NCI-H1694 (cell line): ENCODE measurements at regions not wholly inside any gene's neighbourhood (a gene's known extent, or its start where the extent isn't known, plus 50 kb on each side); places are given as distances from the start of the nearest gene placed in this dataset.

Source experiments
- DNase-seq: peaks from one replicate; lab custom pipeline; 2025; lab: John Stamatoyannopoulos, UW

DNA sequence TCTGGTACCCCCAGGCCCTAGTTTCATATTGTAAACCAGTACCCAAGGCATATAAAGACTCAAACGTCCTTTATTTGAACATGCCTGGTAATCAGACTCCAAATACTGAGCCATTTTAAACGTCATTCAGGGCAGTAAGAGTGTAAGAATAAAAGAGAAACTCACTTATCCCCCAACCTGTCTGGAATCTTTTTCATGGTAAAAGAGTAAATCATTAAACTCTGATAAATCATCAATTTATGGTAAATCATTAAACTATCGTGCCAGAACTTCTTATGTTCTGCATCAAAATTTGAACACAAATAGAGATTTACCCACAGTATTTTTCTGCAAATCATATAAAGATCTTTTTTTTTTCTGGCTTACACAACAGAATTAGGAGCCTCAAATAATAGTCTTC is 734.3 kb upstream of the POT1 start:
- no peak for DNase-seq

- DNase-seq = no peak
Observed at GRCh38 chr7:125661677-125662076, 732.1 kb upstream of the POT1 start.

DNA sequence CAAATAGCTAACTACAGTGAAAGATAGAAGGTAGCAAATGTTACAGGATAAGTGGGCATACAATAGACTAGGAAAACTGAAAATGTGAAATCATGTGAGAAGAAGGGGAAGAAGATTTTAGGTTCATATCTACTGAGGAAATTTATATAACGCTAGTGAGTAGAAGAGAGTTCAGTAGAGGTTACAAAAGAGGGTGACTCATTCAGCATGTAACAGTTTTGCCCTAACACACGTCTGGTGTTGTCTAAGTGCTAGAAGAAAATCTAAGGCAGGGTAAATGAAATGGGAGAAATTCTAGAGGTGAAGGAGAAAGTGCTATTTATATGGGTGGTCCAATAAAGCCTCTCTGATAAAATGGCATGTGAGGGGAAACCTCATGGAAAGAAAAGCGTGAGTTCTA is 731.4 kb upstream of the POT1 start:
- DNase-seq = no peak

DNA sequence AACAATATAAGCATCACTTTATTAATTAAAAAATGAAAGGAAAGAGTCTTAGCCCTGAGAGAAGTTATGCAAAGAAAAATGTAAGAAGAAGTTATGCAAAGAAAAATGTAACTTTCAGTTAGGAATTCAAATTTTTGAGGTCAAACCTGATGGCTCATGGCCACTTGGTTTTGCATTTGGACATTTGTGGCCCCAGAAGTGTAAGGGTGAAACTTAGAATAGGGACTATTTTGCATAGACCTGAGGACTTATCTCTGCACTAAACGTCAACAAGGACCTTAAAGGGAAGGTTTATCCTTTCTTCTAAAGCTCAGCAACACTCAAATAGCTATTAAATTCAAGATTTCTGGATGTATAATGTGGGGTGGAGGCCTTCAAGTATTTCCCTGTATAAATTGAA is 724.5 kb upstream of the POT1 start:
- no peak for DNase-seq

DNA sequence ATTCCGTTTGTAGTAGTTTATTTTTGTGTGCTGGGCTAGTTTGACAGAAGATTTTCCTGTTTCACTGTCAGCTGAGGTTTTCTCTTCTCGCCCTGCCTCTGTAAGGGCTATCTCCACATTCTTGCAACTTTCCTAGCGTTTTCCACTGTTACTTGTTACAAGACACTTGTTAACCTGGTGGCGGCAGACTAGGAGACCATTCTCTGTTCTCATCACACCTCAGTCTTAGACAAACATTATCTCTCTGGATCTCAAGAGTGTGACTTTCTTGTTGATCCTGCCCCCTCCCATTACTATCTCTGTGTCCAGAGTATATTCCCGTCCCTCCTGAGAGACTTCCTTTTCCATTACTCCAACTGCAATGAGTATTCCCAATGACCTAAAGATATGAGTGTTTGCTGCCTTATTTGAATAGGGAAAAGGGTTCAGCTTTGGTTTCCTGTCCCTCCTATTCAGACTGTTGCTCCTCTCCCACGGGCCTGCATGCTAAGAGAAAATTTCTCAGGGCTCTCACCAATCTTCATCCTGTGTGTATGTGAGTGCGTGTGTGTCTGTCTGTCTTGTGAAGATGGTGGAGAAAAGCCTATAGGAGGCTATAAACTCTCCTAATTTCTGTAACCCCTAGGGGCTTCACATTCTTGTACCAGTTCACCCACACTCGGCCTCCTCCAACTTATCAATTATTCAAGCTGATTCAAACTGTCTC is 722.4 kb upstream of the POT1 start:
- no peak for DNase-seq

GRCh38 chr7:125648543-125648942 is 718.9 kb upstream of the POT1 start:
- no peak for DNase-seq

GRCh38 chr7:125645770-125646169 is 716.1 kb upstream of the POT1 start:
- no peak for DNase-seq

- no peak for DNase-seq
Observed at GRCh38 chr7:125644109-125644508, 714.5 kb upstream of the POT1 start.

DNA sequence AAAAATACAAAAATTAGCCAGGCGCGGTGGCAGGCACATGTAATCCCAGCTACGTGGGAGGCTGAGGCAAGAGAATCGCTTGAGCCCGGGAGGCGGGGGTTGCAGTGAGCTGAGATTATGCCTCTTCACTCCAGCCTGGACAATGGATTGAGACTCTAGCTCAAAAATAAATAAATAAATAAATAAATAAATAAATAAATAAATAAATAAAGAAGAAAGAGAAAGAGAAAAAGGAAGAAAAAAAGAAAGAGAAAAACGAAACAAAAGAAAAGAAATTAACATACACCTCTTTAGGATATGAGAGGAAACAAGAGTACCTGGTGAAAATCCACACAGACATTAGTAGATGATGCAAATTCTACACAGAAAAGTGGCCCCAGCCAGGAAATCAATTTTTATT is 713.7 kb upstream of the POT1 start:
- no peak for DNase-seq

- DNase-seq = no peak
Observed at GRCh38 chr7:125641884-125642283, 712.3 kb upstream of the POT1 start.

DNA sequence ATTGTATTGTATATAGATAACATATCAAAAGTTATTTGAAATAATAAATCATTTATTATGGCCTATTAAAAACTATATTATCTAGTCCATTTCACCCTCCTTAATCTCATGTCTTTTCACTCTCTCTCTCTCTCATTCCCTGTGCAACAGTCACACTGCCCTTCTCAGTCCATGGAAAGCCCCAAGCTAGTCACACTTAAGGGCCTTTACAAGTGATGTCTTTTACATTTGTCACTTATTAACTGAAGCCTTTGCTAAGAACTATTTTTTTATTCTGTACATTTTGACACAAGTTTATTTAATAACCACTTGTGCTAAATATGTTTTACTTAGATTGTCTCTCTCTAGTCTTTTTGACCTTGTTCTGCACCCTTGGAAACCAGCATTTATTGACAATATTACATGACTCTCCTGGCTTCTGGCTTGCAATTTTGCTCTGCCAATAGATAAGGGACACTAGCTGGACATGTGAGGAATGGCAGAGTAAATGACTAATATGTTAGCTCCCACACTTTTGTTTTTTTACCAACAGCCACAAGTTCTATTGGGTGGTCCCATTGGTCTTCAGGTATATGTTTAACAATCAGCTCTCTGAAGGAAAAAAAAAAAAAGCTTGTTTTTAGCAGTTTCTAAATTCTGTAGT is 706.8 kb upstream of the POT1 start:
- DNase-seq = no peak

DNA sequence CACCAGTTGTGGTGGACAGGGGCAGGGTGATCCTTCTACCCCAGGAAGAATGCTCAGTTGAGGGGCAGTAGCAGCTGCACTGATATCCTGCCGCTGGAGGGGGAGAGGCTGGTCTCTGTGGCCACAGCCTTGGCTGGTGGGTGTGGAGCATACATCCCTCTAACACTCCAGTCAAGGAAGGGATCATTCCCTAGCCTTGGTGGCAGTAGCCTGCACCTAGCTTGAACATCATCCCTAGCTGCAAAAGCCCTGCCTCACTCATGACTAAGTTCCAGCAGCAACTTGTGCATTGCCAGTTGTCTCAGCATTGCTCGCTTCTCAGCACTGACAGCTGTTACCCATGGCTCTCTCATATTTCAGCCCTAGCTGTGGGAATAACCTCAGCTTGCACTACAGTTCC is 688.9 kb upstream of the POT1 start:
- DNase-seq = no peak

DNA sequence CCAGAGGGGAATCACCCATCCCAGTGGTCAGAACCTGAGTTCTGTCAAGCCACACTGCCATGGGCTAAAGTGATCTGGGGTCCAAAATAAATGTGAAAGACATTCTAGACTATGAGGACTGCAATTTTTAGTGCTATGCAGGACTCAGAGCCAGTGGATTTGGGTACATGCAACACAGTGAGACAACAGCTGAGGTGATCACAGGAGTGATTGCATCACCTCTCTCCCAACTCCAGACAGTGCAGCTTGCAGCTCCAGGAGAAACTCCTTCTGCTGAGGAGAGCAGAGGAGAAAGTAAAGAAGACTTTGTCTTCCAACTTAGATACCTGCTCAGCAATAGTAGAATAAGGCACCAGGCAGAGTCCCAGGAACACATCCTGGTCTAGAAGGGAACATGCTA is 682.0 kb upstream of the POT1 start:
- no peak for DNase-seq

GRCh38 chr7:125606671-125607070 is 677.0 kb upstream of the POT1 start:
- DNase-seq = no peak

DNA sequence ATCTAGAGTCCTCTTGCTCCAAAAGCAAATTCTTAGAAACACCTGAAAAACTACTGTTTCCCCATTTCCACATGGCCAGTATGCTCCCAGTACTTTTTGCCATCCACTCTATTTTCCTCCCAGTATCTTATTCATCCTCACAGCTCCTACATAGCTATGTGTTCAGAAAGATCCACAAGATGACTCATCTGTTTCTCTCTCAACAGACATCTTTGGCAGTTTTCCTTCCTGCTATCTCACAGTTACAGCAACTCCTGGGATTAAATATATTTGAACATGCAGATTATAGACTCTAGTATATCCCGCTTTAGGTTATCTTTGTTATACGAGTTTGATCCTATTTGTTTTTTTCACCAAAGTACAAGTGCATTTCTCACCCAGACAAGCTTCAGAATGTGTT is 675.6 kb upstream of the POT1 start:
- no peak for DNase-seq

GRCh38 chr7:125602441-125602840 is 672.8 kb upstream of the POT1 start:
- no peak for DNase-seq

DNA sequence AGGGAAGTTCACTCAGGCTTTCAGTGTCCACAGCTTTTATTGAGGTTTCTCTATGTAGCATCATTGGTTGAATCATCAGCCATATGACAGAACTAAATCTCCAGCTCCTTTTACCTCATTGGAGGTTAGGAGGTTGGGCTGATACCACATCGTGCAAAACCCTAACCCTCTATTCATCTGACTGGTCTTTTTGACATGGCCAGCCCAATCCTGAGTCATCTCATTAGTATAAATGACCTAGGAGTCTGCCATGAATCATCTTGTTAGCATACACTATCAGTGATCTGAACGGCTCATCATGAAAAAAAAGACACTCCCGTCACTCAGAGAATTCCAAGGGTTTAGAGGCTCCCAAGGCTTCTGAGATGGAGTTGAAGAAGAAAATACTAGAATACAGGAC is 669.8 kb upstream of the POT1 start:
- no peak for DNase-seq

- no peak for DNase-seq
Observed at GRCh38 chr7:125592331-125592730, 662.7 kb upstream of the POT1 start.

DNA sequence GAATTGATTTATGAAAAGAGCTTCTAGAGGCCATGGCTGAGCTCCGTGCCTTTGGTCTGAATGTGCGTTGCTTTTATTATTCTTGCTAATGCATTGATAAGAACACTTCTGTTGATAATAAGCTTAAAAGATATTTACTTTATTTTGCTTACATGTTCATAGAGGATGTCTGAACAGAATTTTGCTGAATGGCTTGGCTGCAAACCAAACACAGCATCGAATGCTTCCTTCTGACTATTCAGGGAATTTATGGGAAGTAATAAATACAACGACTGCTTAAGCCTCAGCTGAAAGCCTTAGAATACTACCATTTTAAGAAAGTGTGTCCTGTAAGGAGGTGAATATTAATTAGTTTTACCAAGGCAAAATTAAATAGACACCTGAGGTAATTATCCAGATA is 643.5 kb upstream of the POT1 start:
- DNase-seq = no peak

DNA sequence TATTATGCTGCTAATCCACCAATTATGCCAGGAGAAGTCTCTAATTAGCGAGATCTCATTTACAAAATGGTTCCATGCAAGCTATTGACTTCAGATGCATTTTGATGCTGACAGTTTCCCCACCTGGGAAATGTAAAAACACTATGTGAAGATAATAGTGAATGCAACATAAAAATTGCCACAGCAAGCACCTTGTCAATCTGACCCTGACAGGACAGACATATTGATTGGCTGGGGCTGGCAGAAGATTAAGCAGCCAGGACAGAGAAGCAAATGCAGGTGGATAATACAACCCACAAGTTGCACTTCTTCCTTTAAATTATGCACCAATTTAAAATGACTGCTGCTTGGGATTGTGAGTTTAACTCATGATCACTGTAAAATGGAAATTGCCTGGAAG is 642.8 kb upstream of the POT1 start:
- no peak for DNase-seq

- no peak for DNase-seq
Observed at GRCh38 chr7:125568799-125569198, 639.2 kb upstream of the POT1 start.

GRCh38 chr7:125567686-125568085 is 638.1 kb upstream of the POT1 start:
- no peak for DNase-seq

- no peak for DNase-seq
Observed at GRCh38 chr7:125563964-125564529, 634.4 kb upstream of the POT1 start.

- DNase-seq = no peak
Observed at GRCh38 chr7:125563557-125563956, 633.9 kb upstream of the POT1 start.
